ENCODE measurements at regions not wholly inside any gene's neighbourhood (a gene's known extent, or its start where the extent isn't known, plus 50 kb on each side); places are given as distances from the start of the nearest gene placed in this dataset.

- TF ChIP-seq ZNF37A (tag by site-specific recombination; IDR thresholded peaks at IDR 0.05), result no peak
Measured at GRCh38 chrX:84721416-84721815, 219.2 kb upstream of the HDX start (continued).

- no peak overlapping the region for H3K4me3 ChIP-seq (ENCODE audit: low read depth, low read length)
- 0 out of 2 replicates have a peak, but pooled peaks cover 2% of the 10 kb centered on the region for H3K4me1 ChIP-seq (ENCODE audit: control insufficient read depth, insufficient read depth, low read length)
- ChIA-PET POLR2A (no interaction called here), CTCF (interaction anchor here (1.0 kb wide), 1 partner anchor 385 kb away, joined by 3 read pairs; no protein-coding TSS in a partner anchor)
- peak overlapping the region; percentile 24; the same call in 1 of the 2 replicates for H3K27ac ChIP-seq (ENCODE audit: extremely low read depth, low read depth, low read length)
- no peaks in the 10 kb centered on the region; the same call in 1 of the 2 replicates for H3K9me3 ChIP-seq (ENCODE audit: control insufficient read depth, insufficient read depth, low read depth, low read length)
- H3K36me3 ChIP-seq (ENCODE audit: control insufficient read depth in 2 of 2, insufficient read depth in 1 of 2, low read length in 2 of 2), result no peaks in the 10 kb centered on the region
- TF ChIP-seq ZNF148 (tag by site-specific recombination; IDR thresholded peaks at IDR 0.05; ENCODE audit: borderline replicate concordance), result no peak
- TF ChIP-seq GFI1B (tag by site-specific recombination; IDR thresholded peaks at IDR 0.05), result no peak
- no peak for TF ChIP-seq ZSCAN5A (tag by site-specific recombination; IDR thresholded peaks at IDR 0.05)
- peak; percentile 61 for TF ChIP-seq TRIM28 (IDR thresholded peaks at IDR 0.05; ENCODE audit: borderline replicate concordance, low read length)
Measured at GRCh38 chrX:84724576-84724975, 222.3 kb upstream of the HDX start.

GRCh38 chrX:84729408-84729807 lies 227.2 kb upstream of the HDX start:
- ChIA-PET POLR2A (no interaction called here), CTCF (interaction anchor here (0.6 to 3.9 kb wide), 16 partner anchors 10 to 494 kb away, joined by 3 to 31 read pairs (median 5); no protein-coding TSS in a partner anchor)
- TF ChIP-seq KLF7 (tag by site-specific recombination; IDR thresholded peaks at IDR 0.05; ENCODE audit: borderline replicate concordance) (no peak), ZNF777 (tag by site-specific recombination; IDR thresholded peaks at IDR 0.05; ENCODE audit: borderline replicate concordance) (no peak), ZNF792 (tag by site-specific recombination; IDR thresholded peaks at IDR 0.05) (no peak), PBX3 (CRISPR knock-in tag; IDR thresholded peaks at IDR 0.05) (no peak), ZXDB (tag by site-specific recombination; IDR thresholded peaks at IDR 0.05) (no peak), ZNF776 (tag by site-specific recombination; IDR thresholded peaks at IDR 0.05; ENCODE audit: borderline replicate concordance) (no peak), ZBTB44 (tag by site-specific recombination; IDR thresholded peaks at IDR 0.05) (no peak)

GRCh38 chrX:84729809-84730208 lies 227.6 kb upstream of the HDX start:
- Histone ChIP-seq H3K4me3 (ENCODE audit: low read depth, low read length) (no peak overlapping the region), H3K27ac (ENCODE audit: extremely low read depth, low read depth, low read length) (no peak overlapping the region), H3K4me1 (ENCODE audit: control insufficient read depth, insufficient read depth, low read length) (0 out of 2 replicates have a peak, but pooled peaks cover 2% of the 10 kb centered on the region), H3K9me3 (ENCODE audit: control insufficient read depth, insufficient read depth, low read depth, low read length) (no peaks in the 10 kb centered on the region), H3K36me3 (ENCODE audit: control insufficient read depth in 2 of 2, insufficient read depth in 1 of 2, low read length in 2 of 2) (no peaks in the 10 kb centered on the region)
- CTCF ChIA-PET, result interaction anchor here (0.6 to 3.9 kb wide), 21 partner anchors 10 to 852 kb away, joined by 3 to 31 read pairs (median 4); no protein-coding TSS in a partner anchor
- POLR2A ChIA-PET, result no interaction called here
- TF ChIP-seq ZBTB8A (tag by site-specific recombination; IDR thresholded peaks at IDR 0.05), result no peak
- no peak for TF ChIP-seq ZNF488 (tag by site-specific recombination; IDR thresholded peaks at IDR 0.05)
- TF ChIP-seq ZNF501 (tag by site-specific recombination; IDR thresholded peaks at IDR 0.05), result no peak
- no peak for TF ChIP-seq PRDM10 (tag by site-specific recombination; IDR thresholded peaks at IDR 0.05)
- no peak for TF ChIP-seq ZNF580 (tag by site-specific recombination; IDR thresholded peaks at IDR 0.05)
- peak; percentile 82 for TF ChIP-seq ZNF654 (tag by site-specific recombination; IDR thresholded peaks at IDR 0.05; ENCODE audit: low read depth)

More at GRCh38 chrX:84729408-84729807, 227.2 kb upstream of the HDX start:
- 0 out of 2 replicates have a peak, but pooled peaks cover 2% of the 10 kb centered on the region for H3K4me1 ChIP-seq (ENCODE audit: control insufficient read depth, insufficient read depth, low read length)
- no peaks in the 10 kb centered on the region for H3K36me3 ChIP-seq (ENCODE audit: control insufficient read depth in 2 of 2, insufficient read depth in 1 of 2, low read length in 2 of 2)
- H3K27ac ChIP-seq (ENCODE audit: extremely low read depth, low read depth, low read length), result no peak overlapping the region
- no peak overlapping the region for H3K4me3 ChIP-seq (ENCODE audit: low read depth, low read length)
- no peaks in the 10 kb centered on the region for H3K9me3 ChIP-seq (ENCODE audit: control insufficient read depth, insufficient read depth, low read depth, low read length)
